Stomach (tissue), 8 donors: ENCODE measurements at regions not wholly inside any gene's neighbourhood (a gene's known extent, or its start where the extent isn't known, plus 50 kb on each side); places are given as distances from the start of the nearest gene placed in this dataset.

Experiments
- DNase-seq, 2 donors: peaks; one replicate each; pipeline versions ENCODE4 v3.0.0 to v3.0.0-alpha.2; 2013 to 2019
- H3K27ac ChIP-seq, 5 donors: fragments of 200-600 bp in 4 of 5; sonication (generic) in 4 of 5; one replicate each; pipeline ENCODE4 v1.5.1; 2013 to 2019; ENCODE audit warnings: mild to moderate bottlenecking in 1 of 5, moderate library complexity in 1 of 5
- H3K27me3 ChIP-seq, 3 donors: fragments of 200-600 bp; sonication (generic); one replicate each; pipeline ENCODE4 v1.5.1; 2017 to 2019; ENCODE audit warnings: mixed run types in 1 of 3
- H3K36me3 ChIP-seq, 4 donors: fragments of 200-600 bp; sonication (generic); 1 replicate in 3 of 4; 2 replicates in 1 of 4; pipeline ENCODE4 v1.5.1; 2016 to 2019
- H3K4me1 ChIP-seq, 4 donors: fragments of 200-600 bp; sonication (generic); one replicate each; pipeline ENCODE4 v1.5.1; 2016 to 2019
- H3K4me3 ChIP-seq, 4 donors: fragments of 200-600 bp; sonication (generic) in 3 of 4; one replicate each; pipeline ENCODE4 v1.5.1; 2016 to 2019; ENCODE audit warnings: mild to moderate bottlenecking in 1 of 4
- H3K9me3 ChIP-seq, 4 donors: fragments of 200-600 bp; sonication (generic); one replicate each; pipeline ENCODE4 v1.5.1; 2016 to 2019
- CTCF ChIP-seq, 7 experiments: fragments of 450-650 bp in 4 of 7; fragments of 200-600 bp in 3 of 7; sonication (generic) in 3 of 7; IDR thresholded peaks; one replicate each; pipeline ENCODE4 v1.5.1; 2016 to 2019; ENCODE audit warnings: antibody characterized with exemption in 7 of 7, control low read depth in 2 of 7, mild to moderate bottlenecking in 1 of 7
- EP300 ChIP-seq: sonication (generic); formaldehyde crosslinking; IDR thresholded peaks from one replicate; pipeline ENCODE4 v1.6.1; 2017; ENCODE audit warnings: antibody characterized with exemption
- POLR2A ChIP-seq, 4 donors: fragments of 450-650 bp; IDR thresholded peaks; one replicate each; pipeline ENCODE4 v1.6.1; 2016; ENCODE audit warnings: antibody characterized with exemption in 4 of 4, control low read depth in 2 of 4, mild to moderate bottlenecking in 1 of 4, moderate library complexity in 1 of 4
- POLR2AphosphoS5 ChIP-seq, 3 donors: sonication (generic); formaldehyde crosslinking; IDR thresholded peaks; one replicate each; pipeline ENCODE4 v1.6.1; 2016; ENCODE audit warnings: antibody characterized with exemption in 3 of 3
- WGBS, 5 donors: extraction: QIAGEN DNeasy Blood & Tissue Kit in 3 of 5; methylation state at CpG; one replicate each; pipeline versions ENCODE4 v1.1.5 to v1.1.7; 2013 to 2018; 5-methylcytosine and 5-hydroxymethylcytosine counted together
- intact Hi-C: fragments of 100-400 bp; cut with DNase I; formaldehyde crosslinking; loops from one replicate; pipeline ENCODE4 v1.15.1; 2023; ENCODE audit warnings: low total_unique reads
- donor health status: healthy with polysubstance abuse.
- donor health status: Bipolar disorder and iron deficiency.
- donor health status: healthy.

- Histone ChIP-seq H3K4me3 (no peak overlapping the region), H3K27me3 (no peaks in the 10 kb centered on the region), H3K4me1 (no peaks in the 10 kb centered on the region), H3K9me3 (peaks cover 0 to 4% (median 0%) of the 10 kb centered on the region in 4 donors), H3K27ac (no peak overlapping the region), H3K36me3 (no peaks in the 10 kb centered on the region)
- 76 to 84% (median 81%) methylated on average over 9 of the region's 9 CpGs for WGBS, 5 donors
- intact Hi-C loops: no loop called here
- DNase-seq: no peak
- TF ChIP-seq EP300 (no peak), POLR2A (IDR thresholded peaks at IDR 0.05) (no peak), POLR2AphosphoS5 (IDR thresholded peaks at IDR 0.05) (no peak), CTCF (IDR thresholded peaks at IDR 0.05) (no peak)
These were observed 271.2 kb upstream of the DPPA4 start for GRCh38 chr3:109608574-109608973.

- Histone ChIP-seq H3K4me3 (no peak overlapping the region), H3K36me3 (no peaks in the 10 kb centered on the region), H3K27me3 (no peaks in the 10 kb centered on the region), H3K4me1 (no peaks in the 10 kb centered on the region), H3K9me3 (no peaks in the 10 kb centered on the region), H3K27ac (no peak overlapping the region)
- intact Hi-C loops: no loop called here
- TF ChIP-seq EP300 (no peak), CTCF (IDR thresholded peaks at IDR 0.05) (no peak)
- no peak for DNase-seq
- WGBS, 5 donors: 58 to 72% (median 68%) methylated on average over 2 of the region's 2 CpGs
These were observed 281.5 kb upstream of the DPPA4 start for GRCh38 chr3:109618766-109619378.

- TF ChIP-seq POLR2A (IDR thresholded peaks at IDR 0.05): no peak
- H3K4me1 ChIP-seq: no peaks in the 10 kb centered on the region
- DNase-seq: peak in 1 of 2 donors; percentile 55
- intact Hi-C loops: no loop called here
- no peaks in the 10 kb centered on the region for H3K27me3 ChIP-seq
- no peak overlapping the region for H3K27ac ChIP-seq
- no peaks in the 10 kb centered on the region for H3K36me3 ChIP-seq
- H3K4me3 ChIP-seq: no peak overlapping the region
- no peaks in the 10 kb centered on the region for H3K9me3 ChIP-seq
These were observed 294.6 kb upstream of the DPPA4 start for GRCh38 chr3:109631897-109632296.

- intact Hi-C loops: no loop called here
- Histone ChIP-seq H3K4me1 (no peaks in the 10 kb centered on the region), H3K27ac (no peak overlapping the region), H3K4me3 (no peak overlapping the region), H3K9me3 (no peaks in the 10 kb centered on the region), H3K36me3 (no peaks in the 10 kb centered on the region), H3K27me3 (no peaks in the 10 kb centered on the region)
- 52 to 68% (median 63%) methylated on average over 4 of the region's 4 CpGs for WGBS, 5 donors
- no peak for TF ChIP-seq CTCF (IDR thresholded peaks at IDR 0.05)
- TF ChIP-seq POLR2AphosphoS5 (IDR thresholded peaks at IDR 0.05): no peak
- TF ChIP-seq POLR2A (IDR thresholded peaks at IDR 0.05): no peak
- no peak for TF ChIP-seq EP300
- DNase-seq: no peak
These were observed 302.9 kb upstream of the DPPA4 start for GRCh38 chr3:109640146-109640652.

GRCh38 chr3:109642025-109642424 is 304.7 kb upstream of the DPPA4 start:
- intact Hi-C loops: no loop called here

More at GRCh38 chr3:109642025-109642424, 304.7 kb upstream of the DPPA4 start:
- no peaks in the 10 kb centered on the region for H3K27me3 ChIP-seq
- no peaks in the 10 kb centered on the region for H3K4me1 ChIP-seq
- H3K4me3 ChIP-seq: no peak overlapping the region
- no peaks in the 10 kb centered on the region for H3K9me3 ChIP-seq
- no peak for DNase-seq
- H3K27ac ChIP-seq: no peak overlapping the region
- 79 to 92% (median 90%) methylated on average over 1 of the region's 1 CpG for WGBS, 5 donors
- H3K36me3 ChIP-seq: no peaks in the 10 kb centered on the region
- TF ChIP-seq POLR2A (IDR thresholded peaks at IDR 0.05): no peak
- no peak for TF ChIP-seq EP300
- no peak for TF ChIP-seq POLR2AphosphoS5 (IDR thresholded peaks at IDR 0.05)
- TF ChIP-seq CTCF (IDR thresholded peaks at IDR 0.05): no peak
